Erythroblast (primary cell): ENCODE measurements at regions not wholly inside any gene's neighbourhood (a gene's known extent, or its start where the extent isn't known, plus 50 kb on each side); places are given as distances from the start of the nearest gene placed in this dataset.

Source experiments
- GATA1 ChIP-seq: IDR thresholded peaks from 2 replicates; pipeline ENCODE4 v1.6.1; 2011; ENCODE audit warnings: low read depth, mild to moderate bottlenecking, control low read depth, low read length, moderate library complexity
- POLR2A ChIP-seq: IDR thresholded peaks from 2 replicates; pipeline ENCODE4 v1.6.1; 2011; ENCODE audit warnings: mild to moderate bottlenecking, low read length

DNA sequence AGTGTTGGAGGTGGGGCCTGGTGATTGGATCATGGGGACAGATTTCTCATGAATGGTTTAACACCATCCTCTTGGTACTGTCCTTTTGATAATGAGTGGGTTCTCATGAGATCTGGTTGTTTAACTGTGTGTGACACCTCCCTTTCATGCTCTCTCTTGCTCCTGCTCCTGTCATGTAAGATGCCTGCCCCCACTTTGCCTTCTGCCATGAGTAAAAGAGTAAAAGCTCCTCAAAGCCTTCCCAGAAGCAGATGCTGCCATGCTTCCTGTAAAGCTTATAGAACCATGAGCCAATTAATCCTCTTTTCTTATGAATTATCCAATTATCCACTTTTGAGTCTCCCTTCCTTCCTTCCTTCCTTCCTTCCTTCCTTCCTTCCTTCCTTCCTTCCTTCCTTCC lies 317.7 kb downstream of the RDH14 start:
- TF ChIP-seq POLR2A (no peak), GATA1 (no peak)
